ENCODE measurements at regions not wholly inside any gene's neighbourhood (a gene's known extent, or its start where the extent isn't known, plus 50 kb on each side); places are given as distances from the start of the nearest gene placed in this dataset.
A peak's percentile ranks its signal among the peaks of the same experiment; 100 is the strongest.

GRCh38 chr2:44879269-44880124 is 62.0 kb upstream of the SIX3 start:
- DNase-seq: no peak

- DNase-seq: no peak
Measured at GRCh38 chr2:44880125-44880483, 61.4 kb upstream of the SIX3 start.

GRCh38 chr2:44881856-44882255 is 59.6 kb upstream of the SIX3 start:
- no peak for DNase-seq

- DNase-seq: no peak
Measured at GRCh38 chr2:44883356-44883755, 58.1 kb upstream of the SIX3 start.

GRCh38 chr2:44884231-44884630 is 57.3 kb upstream of the SIX3 start:
- no peak for DNase-seq

GRCh38 chr2:44884677-44885076 is 56.8 kb upstream of the SIX3 start:
- DNase-seq: no peak

GRCh38 chr2:44886414-44886813 is 55.1 kb upstream of the SIX3 start:
- peak; percentile 53 for DNase-seq

- DNase-seq: no peak
Measured at GRCh38 chr2:44889096-44889495, 52.4 kb upstream of the SIX3 start.
